ENCODE measurements at regions not wholly inside any gene's neighbourhood (a gene's known extent, or its start where the extent isn't known, plus 50 kb on each side); places are given as distances from the start of the nearest gene placed in this dataset.
"Not testable (repeated sequence)": the region's sequence is repeated elsewhere in the genome, so short reads cannot be mapped to it uniquely, and the experiment has no call there.

DNA sequence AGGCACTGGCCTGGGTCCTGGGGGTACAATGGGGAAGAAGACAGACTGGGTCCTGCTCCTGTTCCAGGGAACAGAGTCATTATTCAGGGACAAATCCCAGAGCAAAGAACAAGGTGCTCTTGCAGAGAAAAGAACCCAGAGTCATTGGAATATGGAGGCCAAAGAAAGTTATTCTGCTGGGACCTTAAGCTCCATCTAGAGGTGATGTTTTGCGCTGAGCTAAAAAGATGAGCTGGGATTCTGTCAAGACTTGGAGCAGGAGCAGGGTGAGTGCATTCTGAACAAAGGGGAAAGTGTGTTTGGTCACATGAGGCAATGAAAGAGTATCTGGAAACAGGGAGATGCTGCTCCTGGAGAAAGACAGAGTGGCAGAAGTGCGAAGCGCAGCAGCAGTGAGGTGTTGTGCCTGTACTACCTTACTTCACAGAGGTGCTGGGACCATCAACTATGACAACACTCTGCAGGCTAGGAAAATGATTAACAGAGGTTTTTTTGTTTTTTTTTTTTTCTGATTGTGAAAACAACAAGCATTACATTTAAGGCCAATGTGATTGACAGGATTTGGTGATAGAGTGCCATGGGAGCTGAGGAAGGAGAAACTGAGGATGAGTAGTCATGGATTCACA is 95.3 kb upstream of the TNFSF11 start:
- peak; percentile 16 for DNase-seq (ENCODE audit: low read depth, low spot score)

DNA sequence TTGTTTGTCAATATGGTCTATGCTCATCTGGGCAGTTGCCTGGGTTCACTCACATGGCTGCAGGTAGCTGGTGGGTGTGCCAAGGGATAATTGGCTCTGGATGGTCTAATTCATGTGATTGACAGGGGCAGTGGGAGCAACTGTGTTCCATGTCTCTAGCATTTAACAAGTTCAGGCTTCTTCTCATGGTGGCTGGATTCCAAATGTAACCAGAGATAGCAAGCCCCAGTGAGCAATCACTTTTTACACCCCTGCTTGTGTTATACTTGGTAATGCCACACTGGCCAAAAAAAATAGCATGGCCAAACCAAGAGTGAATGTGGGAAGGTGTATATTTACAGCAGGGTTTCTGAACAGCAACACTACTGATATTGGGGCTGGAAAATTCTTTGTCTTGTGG is 89.6 kb upstream of the TNFSF11 start:
- DNase-seq (ENCODE audit: low read depth, low spot score): peak; percentile 41

GRCh38 chr13:42485272-42485671 is 88.7 kb upstream of the TNFSF11 start:
- no peak for DNase-seq (ENCODE audit: low read depth, low spot score)

DNA sequence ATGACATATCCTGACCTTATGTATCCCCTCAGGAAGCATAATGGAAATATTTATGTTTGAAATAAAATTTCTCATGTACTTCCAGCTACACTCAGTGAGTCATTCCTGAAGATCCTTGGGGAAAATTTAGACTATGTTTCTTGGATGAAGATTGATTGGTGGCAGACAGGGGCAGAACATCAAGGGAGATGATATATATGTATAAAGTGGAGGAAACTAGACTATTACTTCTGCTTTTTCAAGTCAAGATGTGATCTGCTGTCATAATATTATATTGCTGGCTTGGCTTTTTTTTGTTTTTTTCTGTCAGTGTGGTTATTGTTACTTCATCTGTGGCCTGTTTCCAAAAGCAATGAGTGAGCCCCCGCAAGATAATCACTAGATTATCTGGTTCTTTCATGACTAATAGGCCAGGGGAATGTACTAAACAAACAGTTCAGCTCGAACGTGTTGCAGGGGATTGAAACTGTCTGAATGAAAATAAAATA is 87.2 kb upstream of the TNFSF11 start:
- peak; percentile 74 for DNase-seq (ENCODE audit: low read depth, low spot score)

DNA sequence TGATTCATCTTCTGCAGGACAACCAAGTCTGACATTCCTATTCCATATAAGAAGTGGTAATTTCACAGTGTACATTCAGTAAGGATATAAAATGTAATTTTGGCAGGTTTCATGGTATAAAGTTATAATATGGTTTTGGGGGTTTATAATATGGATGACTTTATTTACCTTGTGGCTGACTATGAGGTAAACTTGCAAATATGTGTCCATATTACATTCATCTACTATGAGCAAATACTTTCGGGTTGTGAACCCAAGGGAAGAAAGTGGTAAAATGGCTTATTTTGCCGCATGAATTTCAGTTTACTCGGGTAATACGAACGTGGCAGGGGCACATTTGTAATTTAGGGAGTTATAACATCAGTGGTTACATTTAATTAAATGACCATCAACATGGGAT is 86.7 kb upstream of the TNFSF11 start:
- DNase-seq (ENCODE audit: low read depth, low spot score): peak; percentile 30

DNA sequence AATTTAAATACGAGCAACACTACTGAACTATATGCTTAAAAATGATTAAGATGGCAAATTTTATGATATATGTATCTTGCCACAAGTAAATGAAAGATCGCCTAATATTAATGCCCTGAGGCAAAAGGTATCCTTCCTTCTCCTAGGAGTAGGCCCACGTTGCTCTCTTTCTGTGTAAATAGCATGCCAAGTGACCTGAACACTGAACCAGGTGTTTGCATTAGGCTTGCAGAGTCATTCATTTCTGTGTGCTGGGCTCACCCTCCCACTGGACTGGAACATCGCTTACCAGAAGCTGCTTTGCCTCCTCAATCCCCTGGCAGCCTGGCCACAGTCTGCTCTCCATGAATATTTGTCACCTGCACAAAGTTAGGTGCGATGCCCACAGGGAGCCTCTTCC is 83.3 kb upstream of the TNFSF11 start:
- no peak for DNase-seq (ENCODE audit: low read depth, low spot score)

DNA sequence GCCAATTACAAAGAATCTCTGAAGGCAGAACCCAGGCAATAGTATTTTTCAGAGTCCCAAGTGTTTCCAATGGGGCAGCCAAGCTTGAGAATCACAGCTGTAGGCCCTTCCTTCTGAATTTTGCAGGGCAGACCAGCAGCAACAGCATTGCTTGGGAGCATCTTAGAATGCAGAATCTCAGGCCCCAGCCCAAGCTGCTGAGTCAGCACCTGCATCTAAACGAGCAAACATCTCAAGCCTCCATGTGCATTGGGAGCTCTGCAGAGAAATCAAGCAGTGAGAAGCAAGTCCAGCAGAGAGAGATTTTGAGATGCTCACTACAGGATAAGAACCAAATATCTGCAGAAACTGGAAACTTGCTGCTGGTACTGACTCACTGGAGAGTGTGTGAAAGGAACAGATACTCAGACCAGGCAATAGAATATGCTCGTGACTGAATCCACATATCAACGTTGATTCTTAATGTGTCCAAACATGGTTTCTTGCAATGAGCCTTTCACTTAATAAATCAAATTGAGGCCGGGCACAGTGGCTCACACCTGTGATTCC is 81.5 kb upstream of the TNFSF11 start:
- DNase-seq (ENCODE audit: low read depth, low spot score): no peak

DNA sequence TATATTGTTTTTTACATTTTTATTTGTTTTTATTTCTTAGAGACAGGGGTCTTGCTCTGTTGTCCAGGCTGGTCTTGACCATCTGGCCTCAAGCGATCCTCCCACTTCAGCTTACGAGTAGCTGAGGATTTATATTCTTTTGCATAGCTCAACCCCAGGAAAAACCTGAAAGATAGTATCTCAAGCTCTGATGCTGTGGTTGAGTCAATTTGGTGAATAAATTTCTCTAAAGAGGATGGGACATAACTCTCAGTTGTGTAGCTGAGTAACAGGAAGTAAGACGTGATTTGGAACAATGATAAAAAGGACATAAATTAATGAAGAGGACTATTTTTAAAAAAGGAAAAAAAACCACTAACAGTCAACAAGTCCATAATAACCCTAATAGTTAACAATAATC is 79.8 kb upstream of the TNFSF11 start:
- DNase-seq (ENCODE audit: low read depth, low spot score): no peak

- DNase-seq (ENCODE audit: low read depth, low spot score): no peak
These were observed 78.7 kb upstream of the TNFSF11 start for GRCh38 chr13:42495255-42495654.

DNA sequence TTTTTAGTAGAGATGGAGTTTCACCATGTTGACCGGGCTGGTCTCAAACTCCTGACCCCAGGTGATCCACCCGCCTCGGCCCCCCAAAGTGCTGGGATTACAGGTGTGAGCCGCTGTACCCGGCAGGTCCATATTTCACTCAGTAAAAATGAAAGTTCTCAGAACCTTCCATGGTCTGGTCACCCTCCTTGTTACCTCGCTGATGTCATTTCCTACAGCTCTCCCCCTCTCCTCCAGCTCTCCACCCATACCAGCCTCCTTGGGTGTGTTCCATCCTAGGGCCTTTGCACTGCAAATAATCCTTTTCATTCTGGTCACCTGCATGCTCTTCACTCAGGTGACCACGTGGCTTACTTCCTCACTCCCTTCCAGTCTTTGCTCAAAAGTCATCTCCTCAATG is 78.2 kb upstream of the TNFSF11 start:
- no peak for DNase-seq (ENCODE audit: low read depth, low spot score)

DNA sequence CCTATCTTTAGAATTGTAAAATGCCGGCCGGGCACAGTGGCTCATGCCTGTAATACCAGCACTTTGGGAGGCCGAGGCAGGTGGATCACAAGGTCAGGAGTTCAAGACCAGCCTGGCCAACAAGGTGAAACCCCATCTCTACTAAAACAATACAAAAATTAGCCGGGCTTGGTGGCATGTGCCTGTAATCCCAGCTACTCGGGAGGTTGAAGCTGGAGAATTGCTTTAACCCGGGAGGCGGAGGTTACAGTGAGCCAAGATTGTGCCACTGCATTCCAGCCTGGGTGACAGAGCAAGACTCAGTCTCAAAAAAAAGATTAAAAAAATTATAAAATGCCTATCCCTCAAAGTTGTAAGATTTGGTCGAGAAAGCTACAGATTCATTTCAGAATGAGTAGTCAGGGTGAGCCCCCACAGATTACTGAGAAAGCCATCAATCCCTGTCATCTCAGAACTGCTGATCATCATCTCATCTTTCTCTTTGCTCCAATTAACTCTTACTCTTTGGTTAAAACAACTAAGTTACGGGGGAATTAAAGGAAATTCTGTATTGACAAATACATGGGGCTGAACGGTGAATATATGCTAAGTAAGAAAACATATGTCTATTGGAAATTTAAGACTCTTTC is 76.9 kb upstream of the TNFSF11 start:
- not testable (repeated sequence) for DNase-seq (ENCODE audit: low read depth, low spot score)

DNA sequence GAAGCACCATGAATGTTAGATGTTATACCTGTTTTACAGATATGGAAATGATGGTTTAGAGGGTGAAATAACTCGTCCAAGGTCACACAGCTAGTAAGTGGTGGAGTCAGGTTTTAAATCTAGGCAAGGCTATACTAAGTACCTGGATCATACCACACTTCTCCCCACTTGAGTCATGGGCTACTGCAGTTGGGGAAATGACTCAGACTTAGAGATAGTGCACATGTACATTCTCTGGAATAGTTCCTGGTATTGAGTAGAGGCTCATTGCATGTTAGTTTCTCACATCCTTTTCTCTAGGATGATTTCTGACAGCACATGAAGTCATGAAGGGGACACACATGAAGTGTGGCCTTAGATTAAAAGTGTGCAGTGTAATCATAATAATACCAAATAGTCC is 76.2 kb upstream of the TNFSF11 start:
- peak; percentile 31 for DNase-seq (ENCODE audit: low read depth, low spot score)

DNA sequence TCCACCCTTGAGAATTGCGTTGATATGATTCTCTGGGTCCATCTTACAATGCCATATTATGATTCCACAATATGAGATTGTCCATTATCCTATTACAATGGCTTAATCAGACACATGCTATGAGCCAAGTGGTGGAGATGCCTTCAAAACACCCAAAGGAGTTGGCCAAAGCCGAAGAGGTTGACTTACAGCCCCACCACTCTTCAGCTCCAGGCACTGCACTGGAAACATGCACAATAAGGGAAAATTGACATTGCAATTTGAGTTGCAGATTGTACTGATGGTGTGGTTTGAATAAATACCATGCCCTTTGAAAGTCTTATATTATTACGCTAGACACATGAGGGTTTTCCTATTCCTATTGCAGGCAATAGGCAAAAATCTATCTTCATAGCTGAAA is 75.4 kb upstream of the TNFSF11 start:
- DNase-seq (ENCODE audit: low read depth, low spot score): no peak
